Activated CD4-positive, CD25-positive, alpha-beta regulatory T cell treated with anti-CD3 and anti-CD28 coated beads, Interleukin-2, amount 50 U/mL, for 72 hours (primary cell): ENCODE measurements at regions not wholly inside any gene's neighbourhood (a gene's known extent, or its start where the extent isn't known, plus 50 kb on each side); places are given as distances from the start of the nearest gene placed in this dataset.

Source experiments
- DNase-seq: peaks from one replicate; pipeline ENCODE4 v3.0.0; 2021

- DNase-seq: no peak
Observed at GRCh38 chr4:89665662-89666061, 171.3 kb downstream of the SNCA start.

- no peak for DNase-seq
Observed at GRCh38 chr4:89664521-89664920, 172.4 kb downstream of the SNCA start.

- DNase-seq: no peak
Observed at GRCh38 chr4:89661173-89661899, 175.6 kb downstream of the SNCA start.

- DNase-seq: no peak
Observed at GRCh38 chr4:89660444-89661172, 176.4 kb downstream of the SNCA start.

- no peak for DNase-seq
Observed at GRCh38 chr4:89658701-89659024, 178.3 kb downstream of the SNCA start.

GRCh38 chr4:89657931-89658700 is 178.8 kb downstream of the SNCA start:
- no peak for DNase-seq

- DNase-seq: no peak
Observed at GRCh38 chr4:89653012-89653411, 183.9 kb downstream of the SNCA start.

- DNase-seq: no peak
Observed at GRCh38 chr4:89645482-89645881, 191.5 kb downstream of the SNCA start.

- no peak for DNase-seq
Observed at GRCh38 chr4:89641367-89641687, 195.6 kb downstream of the SNCA start.

GRCh38 chr4:89640620-89641366 is 196.2 kb downstream of the SNCA start:
- no peak for DNase-seq

- DNase-seq: no peak
Observed at GRCh38 chr4:89639395-89639794, 197.6 kb downstream of the SNCA start.

- no peak for DNase-seq
Observed at GRCh38 chr4:89625599-89626293, 211.2 kb downstream of the SNCA start.

- no peak for DNase-seq
Observed at GRCh38 chr4:89619206-89619962, 217.6 kb downstream of the SNCA start.

- DNase-seq: no peak
Observed at GRCh38 chr4:89618151-89618550, 218.8 kb downstream of the SNCA start.

GRCh38 chr4:89617317-89617716 is 219.6 kb downstream of the SNCA start:
- no peak for DNase-seq

- no peak for DNase-seq
Observed at GRCh38 chr4:89616382-89616781, 220.6 kb downstream of the SNCA start.

- DNase-seq: no peak
Observed at GRCh38 chr4:89615051-89615450, 221.9 kb downstream of the SNCA start.

- DNase-seq: no peak
Observed at GRCh38 chr4:89614155-89614554, 222.8 kb downstream of the SNCA start.

GRCh38 chr4:89610236-89610635 is 226.7 kb downstream of the SNCA start:
- no peak for DNase-seq

GRCh38 chr4:89609756-89610155 is 227.2 kb downstream of the SNCA start:
- DNase-seq: no peak

GRCh38 chr4:89604951-89605350 is 232.0 kb downstream of the SNCA start:
- DNase-seq: no peak

GRCh38 chr4:89599026-89599425 is 237.9 kb downstream of the SNCA start:
- DNase-seq: no peak
